ENCODE measurements at regions not wholly inside any gene's neighbourhood (a gene's known extent, or its start where the extent isn't known, plus 50 kb on each side); places are given as distances from the start of the nearest gene placed in this dataset.

DNA sequence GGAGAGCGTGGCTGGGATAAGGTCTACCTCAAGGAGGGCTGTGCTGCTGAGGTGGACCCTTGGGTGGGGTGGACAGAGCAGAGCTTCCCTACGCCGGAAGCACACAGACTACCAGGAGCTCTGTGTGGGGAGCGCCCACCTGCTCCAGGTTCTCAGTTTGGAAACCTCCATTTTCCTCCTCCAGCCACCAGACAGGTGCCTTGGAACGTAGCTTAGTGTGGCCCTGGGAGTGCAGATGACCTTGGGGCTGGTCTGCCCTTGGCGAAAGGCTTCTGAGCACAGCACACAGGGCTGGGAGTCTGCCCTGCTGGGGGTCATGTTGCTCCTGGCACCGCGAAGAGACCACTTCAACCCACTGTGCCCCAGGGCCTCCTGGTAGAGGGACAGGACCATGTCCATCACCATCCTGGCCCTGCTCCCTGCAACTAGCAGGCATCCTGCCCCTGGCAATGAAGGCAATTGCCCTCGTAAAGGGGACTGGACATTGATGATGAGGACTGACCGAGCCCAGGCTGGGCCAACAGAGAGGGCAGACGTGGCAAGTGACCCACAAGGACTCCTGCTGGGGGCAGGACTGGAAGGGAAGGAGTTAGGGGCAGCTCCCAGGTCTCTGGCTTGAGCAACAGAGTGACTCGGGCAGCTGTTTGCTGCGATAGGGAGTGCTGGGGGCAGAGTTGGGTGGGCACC is 214.7 kb downstream of the CYP26B1 start:
- H3K27me3 ChIP-seq: no peaks in the 10 kb centered on the region
- no peaks in the 10 kb centered on the region for H3K36me3 ChIP-seq
- no peak overlapping the region for H3K4me3 ChIP-seq
- 94 to 97% methylated on average over 11 to 13 of the region's 13 CpGs for WGBS, 2 donors
- no peak overlapping the region for H3K27ac ChIP-seq
- peaks cover 0 to 16% (median 0%) of the 10 kb centered on the region in 4 donors for H3K4me1 ChIP-seq
- DNase-seq (ENCODE audit: low spot score in 2 of 2): no peak
- H3K9me3 ChIP-seq: no peaks in the 10 kb centered on the region
- TF ChIP-seq EP300 (IDR thresholded peaks at IDR 0.05) (no peak), POLR2A (IDR thresholded peaks at IDR 0.05) (no peak)
- TF ChIP-seq, protein P1, sequence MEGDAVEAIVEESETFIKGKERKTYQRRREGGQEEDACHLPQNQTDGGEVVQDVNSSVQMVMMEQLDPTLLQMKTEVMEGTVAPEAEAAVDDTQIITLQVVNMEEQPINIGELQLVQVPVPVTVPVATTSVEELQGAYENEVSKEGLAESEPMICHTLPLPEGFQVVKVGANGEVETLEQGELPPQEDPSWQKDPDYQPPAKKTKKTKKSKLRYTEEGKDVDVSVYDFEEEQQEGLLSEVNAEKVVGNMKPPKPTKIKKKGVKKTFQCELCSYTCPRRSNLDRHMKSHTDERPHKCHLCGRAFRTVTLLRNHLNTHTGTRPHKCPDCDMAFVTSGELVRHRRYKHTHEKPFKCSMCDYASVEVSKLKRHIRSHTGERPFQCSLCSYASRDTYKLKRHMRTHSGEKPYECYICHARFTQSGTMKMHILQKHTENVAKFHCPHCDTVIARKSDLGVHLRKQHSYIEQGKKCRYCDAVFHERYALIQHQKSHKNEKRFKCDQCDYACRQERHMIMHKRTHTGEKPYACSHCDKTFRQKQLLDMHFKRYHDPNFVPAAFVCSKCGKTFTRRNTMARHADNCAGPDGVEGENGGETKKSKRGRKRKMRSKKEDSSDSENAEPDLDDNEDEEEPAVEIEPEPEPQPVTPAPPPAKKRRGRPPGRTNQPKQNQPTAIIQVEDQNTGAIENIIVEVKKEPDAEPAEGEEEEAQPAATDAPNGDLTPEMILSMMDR (IDR thresholded peaks at IDR 0.05): no peak

DNA sequence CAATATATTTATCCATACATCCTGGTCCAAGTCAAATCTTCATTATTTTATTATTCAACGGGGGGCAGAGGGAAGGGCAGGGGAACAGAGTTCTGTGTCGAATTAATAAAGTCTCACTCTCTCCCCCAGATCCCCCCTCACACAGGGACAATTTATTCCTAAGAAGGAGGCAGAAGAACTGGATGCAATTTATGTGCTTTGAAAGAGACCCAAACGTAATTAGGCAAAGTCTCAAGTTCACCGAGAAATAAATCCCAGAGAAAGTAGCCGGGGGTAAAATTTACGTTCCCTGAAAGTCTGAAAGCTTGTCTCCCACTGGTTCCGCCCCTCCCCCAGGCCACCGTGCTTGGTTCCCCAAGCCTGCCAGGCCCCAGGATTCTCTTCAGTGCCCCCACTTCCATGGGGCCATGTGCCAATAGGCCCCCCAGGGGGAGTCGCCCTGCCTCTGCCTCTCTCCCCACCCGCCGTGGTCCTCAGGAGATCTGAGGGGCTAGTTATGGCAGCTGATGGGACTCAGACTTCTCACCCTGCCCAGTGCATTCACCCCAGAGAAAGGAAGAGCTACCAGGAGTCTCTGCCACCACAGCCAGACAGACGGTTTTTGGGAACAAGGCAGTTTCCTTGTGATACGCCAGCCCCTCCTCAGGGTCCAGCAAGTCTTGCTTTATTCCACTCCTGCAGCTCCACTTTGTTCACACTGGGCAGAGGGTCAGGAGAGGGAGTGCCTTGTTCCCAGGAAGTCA is 215.5 kb downstream of the CYP26B1 start:
- H3K9me3 ChIP-seq: no peaks in the 10 kb centered on the region
- 84 to 86% methylated on average over 13 of the region's 13 CpGs for WGBS, 2 donors
- DNase-seq (ENCODE audit: low spot score in 2 of 2): no peak
- no peak overlapping the region for H3K27ac ChIP-seq
- H3K4me3 ChIP-seq: no peak overlapping the region
- TF ChIP-seq EP300 (IDR thresholded peaks at IDR 0.05) (no peak), POLR2A (IDR thresholded peaks at IDR 0.05) (no peak)
- TF ChIP-seq, protein P1 (IDR thresholded peaks at IDR 0.05): no peak
- no peaks in the 10 kb centered on the region for H3K36me3 ChIP-seq
- H3K4me1 ChIP-seq: peaks cover 0 to 16% (median 0%) of the 10 kb centered on the region in 4 donors
- H3K27me3 ChIP-seq: no peaks in the 10 kb centered on the region

DNA sequence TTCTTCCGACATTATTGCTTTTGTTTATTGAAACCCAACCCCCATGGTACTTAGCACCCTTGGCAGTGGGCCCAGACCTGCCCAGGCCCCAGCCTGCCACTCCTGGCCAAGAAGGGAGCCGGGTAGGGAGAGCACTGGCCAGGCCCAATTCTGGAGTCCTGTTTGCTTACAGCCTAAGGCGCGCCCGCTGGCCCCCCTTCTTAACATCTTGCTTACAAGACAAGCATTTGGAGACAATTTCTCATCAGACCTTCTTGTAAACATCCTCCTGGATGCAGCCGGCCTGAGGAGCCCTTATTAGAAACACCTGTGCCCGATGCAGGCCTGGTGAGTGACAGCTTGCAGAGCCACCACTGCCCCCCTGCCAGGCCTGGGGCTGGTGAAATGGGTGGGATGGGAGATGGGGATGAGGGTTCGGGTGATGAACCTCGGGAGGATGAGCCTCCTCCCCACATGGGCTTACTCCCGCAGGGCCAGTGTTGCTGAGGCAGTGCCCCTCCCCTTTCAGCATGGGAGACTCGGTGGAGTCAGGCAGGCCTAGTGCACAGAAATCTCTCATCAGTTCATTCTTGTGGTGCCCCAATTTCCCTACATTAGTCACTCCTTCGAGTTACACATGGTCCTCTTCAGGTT is 217.5 kb downstream of the CYP26B1 start:
- Histone ChIP-seq H3K4me3 (no peak overlapping the region), H3K27ac (no peak overlapping the region), H3K36me3 (no peaks in the 10 kb centered on the region), H3K27me3 (no peaks in the 10 kb centered on the region), H3K9me3 (no peaks in the 10 kb centered on the region), H3K4me1 (peaks cover 0 to 16% (median 0%) of the 10 kb centered on the region in 4 donors)
- no peak for DNase-seq (ENCODE audit: low spot score in 2 of 2)
- TF ChIP-seq, protein P1 (IDR thresholded peaks at IDR 0.05): no peak
- no peak for TF ChIP-seq POLR2A (IDR thresholded peaks at IDR 0.05)
- no peak for TF ChIP-seq EP300 (IDR thresholded peaks at IDR 0.05)
- WGBS, 2 donors: 65 to 78% methylated on average over 12 of the region's 12 CpGs

DNA sequence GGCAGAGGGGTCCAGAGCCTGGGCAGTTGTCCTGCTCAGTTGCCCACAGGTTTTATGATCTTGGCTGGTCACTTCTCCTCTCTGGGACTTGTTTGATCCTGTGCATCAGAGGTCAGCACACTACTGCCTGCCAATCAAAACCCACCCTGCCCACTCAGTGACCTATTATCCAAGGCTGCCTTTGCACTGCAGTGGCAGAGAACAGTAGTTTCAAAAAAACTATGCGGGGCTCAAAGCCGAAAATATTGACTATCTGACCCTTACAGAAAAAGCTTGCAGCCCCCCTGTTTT is 218.2 kb downstream of the CYP26B1 start:
- TF ChIP-seq POLR2A (IDR thresholded peaks at IDR 0.05) (no peak), EP300 (IDR thresholded peaks at IDR 0.05) (no peak)
- TF ChIP-seq, protein P1 (IDR thresholded peaks at IDR 0.05): no peak
- H3K27me3 ChIP-seq: no peaks in the 10 kb centered on the region
- H3K4me3 ChIP-seq: no peak overlapping the region
- H3K9me3 ChIP-seq: no peaks in the 10 kb centered on the region
- no peak for DNase-seq (ENCODE audit: low spot score in 2 of 2)
- peaks cover 0 to 11% (median 0%) of the 10 kb centered on the region in 4 donors for H3K4me1 ChIP-seq
- no peak overlapping the region for H3K27ac ChIP-seq
- H3K36me3 ChIP-seq: no peaks in the 10 kb centered on the region
- WGBS, 2 donors: 40 to 73% methylated on average over 2 of the region's 2 CpGs

All from tibial nerve (tissue), 4 donors.